ENCODE measurements at regions not wholly inside any gene's neighbourhood (a gene's known extent, or its start where the extent isn't known, plus 50 kb on each side); places are given as distances from the start of the nearest gene placed in this dataset.
"Not testable (repeated sequence)": the region's sequence is repeated elsewhere in the genome, so short reads cannot be mapped to it uniquely, and the experiment has no call there.

DNA sequence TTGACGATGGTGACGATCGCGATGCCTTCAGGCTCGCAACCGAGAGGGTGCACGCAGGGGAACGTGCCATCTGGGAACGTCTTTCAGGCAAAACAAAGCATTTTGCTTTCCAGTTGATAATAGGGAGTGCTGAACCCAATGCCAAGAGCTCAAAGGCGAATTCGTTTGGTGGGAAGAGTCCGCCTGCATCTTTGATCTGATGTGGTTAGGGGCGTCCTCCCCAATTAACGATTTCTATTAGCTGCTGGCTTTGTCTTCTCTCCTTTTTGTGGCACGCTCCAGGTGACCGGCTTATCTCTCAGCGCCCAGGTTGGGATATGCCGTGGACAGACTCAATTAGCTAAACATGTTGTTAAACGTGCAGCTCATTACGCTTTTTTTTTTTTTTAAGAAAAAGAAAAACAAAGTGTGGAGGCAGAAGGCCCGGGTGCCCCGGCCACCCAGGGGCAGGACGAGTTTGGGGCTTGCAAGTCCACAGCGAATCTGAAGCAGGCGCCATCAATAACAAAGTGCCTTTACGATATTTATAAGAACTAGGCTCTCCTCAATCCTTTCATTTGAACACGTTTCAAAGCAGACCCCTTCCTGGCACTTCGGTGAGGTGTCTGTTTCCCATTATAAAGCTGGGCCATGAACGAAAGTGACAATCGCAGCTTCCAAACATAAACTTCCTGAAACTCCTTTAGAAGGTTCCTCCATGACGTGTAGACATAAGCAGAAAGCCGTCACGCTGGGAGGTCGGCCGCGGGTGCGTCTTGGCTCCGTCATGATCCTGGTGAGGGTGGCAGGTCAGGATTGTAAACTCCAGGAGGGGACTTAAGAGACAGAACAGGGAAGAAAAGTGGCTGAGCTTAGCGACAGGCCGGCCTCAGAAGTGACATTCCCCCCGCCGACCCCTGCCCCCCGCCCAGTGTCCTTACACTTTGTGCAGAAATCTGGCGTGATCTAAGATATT lies 155.3 kb downstream of the LAT start:
- not testable (repeated sequence) for DNase-seq

DNA sequence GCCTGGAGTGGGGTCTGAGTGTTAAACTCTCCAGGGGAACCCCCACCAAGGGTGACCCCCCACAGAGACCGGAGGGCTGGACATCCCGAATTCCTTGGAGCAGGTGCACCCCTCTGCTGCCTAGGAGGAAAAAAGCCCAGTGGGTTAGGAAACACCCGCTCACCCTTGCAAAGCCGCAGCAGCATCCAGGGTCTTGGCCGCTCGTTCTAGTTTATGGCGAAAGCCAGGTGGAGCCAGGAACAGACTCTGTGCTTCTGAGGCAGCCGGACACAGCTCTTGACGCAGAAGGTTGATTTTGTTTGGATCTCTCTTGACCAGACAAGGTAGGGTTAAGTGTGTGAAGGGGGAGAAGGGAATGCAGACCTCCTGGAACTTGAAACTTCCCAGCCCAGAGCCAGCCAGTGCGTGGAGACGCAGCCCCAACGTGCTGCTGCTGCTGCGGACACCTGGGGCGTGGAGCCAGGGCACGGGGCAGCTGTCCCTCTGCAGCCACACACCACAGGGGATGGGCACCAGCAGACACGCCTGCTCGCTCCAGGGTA lies 154.5 kb downstream of the LAT start:
- DNase-seq = peak; percentile 72

DNA sequence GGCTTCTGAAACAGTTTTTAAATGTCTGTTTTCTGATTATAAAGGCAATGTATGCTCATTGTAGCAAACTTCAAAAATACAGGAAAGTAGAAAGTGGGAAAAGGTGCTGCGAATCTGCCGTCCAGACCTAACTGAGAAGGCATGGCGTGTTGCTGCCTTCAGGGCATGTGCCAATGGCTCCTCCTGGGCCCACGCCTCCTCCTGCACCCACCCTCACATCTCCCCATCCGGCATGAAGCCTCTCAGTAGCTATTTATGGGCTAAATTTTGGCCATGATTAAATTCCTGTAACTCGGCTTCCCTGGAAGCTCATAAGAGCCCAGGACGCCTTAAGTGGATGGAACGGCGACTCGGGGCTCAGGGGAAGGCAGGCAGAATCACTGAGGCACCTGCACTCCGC lies 153.8 kb downstream of the LAT start:
- DNase-seq = not testable (repeated sequence)

DNA sequence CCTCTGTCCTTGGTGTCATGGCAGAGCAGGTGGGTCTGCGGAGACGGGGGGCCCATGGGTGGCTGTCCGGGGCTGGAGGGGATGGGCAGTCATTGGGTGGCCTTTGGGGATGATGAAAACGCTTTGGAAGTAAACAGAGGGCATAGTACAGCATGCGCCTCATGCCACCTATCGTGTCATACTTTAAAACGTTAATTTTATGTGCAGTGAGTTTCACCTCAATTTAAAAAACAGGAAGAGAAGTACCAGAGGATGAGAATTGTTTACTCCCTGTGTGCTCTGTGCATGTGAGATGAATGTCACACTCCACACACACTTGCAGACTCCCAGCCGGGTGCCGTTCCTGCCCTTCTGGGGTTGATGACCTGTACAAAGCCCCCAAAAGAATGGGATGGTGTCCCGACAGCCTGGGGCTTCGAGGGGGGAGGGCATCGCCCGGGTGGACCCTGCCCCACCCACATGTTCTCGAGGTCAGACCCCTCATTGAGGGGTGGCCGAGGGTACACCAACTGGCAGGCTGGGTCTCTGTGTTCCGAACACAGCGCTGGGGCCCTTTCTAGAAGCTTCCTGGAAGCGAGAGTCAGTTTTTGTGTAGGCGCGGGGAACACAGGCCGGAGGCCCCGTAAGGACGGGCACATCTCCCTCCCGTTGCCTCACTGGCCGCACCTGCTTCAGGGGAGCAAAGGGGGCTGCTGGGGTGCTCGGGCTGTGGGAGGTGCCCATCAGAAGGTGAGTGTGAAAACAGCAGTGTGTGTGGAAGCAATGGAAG lies 153.2 kb downstream of the LAT start:
- DNase-seq = not testable (repeated sequence)

DNA sequence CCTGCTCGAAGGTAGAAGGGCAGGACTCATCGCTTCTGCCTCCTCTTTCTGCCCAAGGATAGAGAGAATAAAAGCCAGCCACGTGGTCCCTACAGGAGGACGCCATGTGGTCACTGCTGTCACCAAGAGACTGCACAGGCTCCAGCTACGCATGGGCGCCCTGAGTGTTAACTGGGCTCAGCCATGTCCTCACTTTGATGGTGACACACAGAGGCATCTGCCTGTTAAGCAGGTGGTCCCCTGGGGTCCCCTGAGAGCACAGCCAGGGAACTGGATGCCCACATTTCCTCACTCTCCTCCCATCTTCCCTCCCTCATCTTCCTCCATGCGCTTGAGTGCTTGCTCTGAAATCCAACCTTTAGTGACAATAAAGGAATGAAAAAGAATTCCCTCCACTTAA lies 152.6 kb downstream of the LAT start:
- not testable (repeated sequence) for DNase-seq

DNA sequence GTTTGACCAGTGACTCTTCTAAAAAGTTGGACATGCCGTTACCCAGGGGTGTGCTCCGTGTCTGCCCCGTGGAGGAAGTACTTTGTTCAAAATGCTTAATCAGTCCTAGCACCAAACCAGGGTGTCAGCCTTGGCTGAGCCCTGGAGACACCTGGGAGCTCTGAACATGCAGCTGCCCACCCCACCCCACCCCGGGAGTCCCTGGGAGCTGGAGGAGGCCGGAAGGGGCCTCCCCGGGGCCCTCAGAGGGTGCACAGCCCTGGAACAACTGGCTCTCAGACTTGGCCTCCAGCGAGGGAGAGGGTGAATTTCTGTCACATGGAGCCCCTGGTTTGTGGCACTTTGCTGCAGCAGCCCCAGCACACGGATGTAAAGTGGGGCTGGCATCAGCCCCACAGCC lies 152.1 kb downstream of the LAT start:
- DNase-seq = not testable (repeated sequence)

DNA sequence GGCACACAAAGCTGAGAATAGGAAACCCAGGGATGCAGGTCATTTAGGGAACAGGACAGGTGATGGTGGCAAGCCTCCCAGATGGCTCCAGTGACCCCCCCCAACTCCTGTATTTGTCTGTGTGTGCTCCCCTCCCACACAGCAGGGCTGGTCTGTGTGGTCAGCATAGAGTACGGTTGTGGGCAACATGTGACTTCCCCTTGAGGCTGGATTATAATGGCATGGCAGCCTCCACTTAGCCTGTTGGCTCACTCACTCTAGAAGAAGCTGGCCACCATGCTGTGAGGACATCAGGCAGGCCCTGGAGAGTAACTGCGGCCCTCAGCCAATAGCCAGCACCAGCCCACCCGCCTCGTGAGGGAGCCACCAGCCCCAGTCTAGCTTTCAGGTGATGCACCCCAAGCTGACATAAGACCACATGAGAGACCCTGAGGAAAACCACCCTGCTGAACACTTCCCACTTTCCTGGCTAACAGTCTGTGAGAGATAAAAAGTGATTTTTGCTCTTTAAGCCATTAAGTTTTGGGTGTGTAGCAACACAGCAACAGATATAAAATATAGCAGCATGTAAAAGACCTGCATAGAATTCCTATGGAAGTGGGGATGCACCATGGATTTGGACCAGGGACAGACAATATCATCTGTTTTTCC lies 151.3 kb downstream of the LAT start:
- not testable (repeated sequence) for DNase-seq

DNA sequence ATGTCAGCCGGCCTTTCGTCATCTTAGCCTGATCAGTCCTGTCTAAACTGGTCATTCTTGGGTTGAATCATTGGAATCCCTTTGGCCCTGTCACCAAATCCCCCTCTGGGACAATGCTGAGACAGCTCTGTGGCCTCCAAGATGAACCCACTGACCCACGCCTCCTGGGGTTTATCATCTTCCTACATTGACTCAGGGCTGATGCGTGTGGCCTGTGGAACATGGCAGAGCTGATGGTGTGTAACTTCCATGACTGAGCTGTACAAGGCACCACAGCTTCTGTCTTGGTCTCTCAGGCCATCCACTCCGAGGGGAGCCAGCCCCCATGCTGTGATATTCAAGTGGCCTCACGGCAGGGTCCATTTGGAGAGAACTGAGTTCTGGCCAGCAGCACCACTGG lies 150.2 kb downstream of the LAT start:
- not testable (repeated sequence) for DNase-seq

DNA sequence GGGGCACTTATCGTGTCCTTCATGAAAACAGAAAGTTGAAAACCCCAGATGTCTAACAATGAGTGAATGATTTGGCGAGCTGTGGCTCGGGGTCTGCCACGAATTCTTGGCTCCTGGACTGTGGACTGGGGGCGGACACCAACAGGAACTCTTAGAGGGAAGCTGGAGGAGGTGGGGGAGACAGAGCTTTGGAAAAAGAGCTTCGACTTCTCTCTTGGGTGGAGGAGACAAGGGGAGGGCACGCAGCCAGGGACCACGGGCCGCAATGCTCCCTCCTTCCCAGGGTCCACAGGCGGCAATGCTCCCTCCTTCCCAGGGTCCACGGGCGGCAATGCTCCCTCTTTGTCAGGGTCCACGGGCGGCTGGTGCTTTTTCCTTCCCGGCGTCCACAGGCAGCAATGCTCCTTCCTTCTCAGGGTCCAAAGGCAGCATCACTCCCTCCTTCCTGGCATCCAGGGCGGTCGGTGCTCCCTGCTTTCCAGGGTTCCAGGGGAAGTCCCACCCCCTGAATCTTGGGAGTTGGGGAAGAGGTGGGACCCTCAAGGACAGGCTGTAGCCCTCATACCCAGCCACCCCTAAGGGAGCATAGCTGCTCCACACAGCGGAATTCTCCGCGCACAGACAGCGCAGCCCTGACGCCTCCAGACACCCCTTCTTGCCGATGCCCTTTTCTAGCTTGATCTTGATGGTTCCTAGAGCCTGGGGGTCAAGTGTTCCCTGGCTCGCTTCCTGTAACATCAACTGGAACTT lies 149.0 kb downstream of the LAT start:
- not testable (repeated sequence) for DNase-seq

DNA sequence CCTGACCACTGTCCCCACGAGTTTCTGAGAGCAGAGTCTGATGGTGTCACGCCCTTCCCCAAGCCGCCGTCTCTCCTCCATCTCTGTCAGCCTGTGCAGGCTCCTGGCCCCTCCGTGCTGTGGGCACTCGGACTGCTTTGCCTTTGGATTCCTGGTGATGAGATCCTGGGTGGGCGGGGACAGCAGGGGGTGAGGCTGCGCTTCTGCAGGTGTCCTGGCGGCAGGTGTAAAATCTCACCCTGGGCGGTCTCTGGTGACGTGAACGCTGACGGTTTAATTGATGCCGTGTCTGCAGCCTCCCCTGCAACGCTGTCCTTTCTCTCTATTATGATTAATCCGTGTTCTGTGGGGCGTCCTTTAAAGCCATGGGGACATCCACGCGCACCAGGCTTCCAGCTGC lies 148.0 kb downstream of the LAT start:
- not testable (repeated sequence) for DNase-seq

DNA sequence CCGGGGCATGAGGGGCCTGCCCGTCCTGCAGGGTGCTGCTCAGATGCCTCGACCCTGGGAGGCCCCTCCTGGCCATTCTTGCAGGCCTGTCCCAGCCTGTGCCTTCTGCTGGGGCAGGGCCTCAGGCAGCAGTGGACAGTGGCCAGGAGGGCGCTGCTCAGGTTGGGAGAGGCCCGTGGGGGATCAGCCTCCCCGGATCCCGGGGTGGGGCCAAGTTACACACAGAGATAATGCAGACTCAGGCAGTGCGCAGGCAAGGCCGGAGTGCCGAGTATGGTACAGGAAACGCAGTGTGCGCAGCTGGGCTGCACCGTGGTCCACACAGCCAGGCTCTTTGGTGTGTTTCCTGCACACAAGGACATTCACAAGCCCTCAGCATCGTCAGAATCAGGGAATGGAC lies 147.6 kb downstream of the LAT start:
- DNase-seq = not testable (repeated sequence)

DNA sequence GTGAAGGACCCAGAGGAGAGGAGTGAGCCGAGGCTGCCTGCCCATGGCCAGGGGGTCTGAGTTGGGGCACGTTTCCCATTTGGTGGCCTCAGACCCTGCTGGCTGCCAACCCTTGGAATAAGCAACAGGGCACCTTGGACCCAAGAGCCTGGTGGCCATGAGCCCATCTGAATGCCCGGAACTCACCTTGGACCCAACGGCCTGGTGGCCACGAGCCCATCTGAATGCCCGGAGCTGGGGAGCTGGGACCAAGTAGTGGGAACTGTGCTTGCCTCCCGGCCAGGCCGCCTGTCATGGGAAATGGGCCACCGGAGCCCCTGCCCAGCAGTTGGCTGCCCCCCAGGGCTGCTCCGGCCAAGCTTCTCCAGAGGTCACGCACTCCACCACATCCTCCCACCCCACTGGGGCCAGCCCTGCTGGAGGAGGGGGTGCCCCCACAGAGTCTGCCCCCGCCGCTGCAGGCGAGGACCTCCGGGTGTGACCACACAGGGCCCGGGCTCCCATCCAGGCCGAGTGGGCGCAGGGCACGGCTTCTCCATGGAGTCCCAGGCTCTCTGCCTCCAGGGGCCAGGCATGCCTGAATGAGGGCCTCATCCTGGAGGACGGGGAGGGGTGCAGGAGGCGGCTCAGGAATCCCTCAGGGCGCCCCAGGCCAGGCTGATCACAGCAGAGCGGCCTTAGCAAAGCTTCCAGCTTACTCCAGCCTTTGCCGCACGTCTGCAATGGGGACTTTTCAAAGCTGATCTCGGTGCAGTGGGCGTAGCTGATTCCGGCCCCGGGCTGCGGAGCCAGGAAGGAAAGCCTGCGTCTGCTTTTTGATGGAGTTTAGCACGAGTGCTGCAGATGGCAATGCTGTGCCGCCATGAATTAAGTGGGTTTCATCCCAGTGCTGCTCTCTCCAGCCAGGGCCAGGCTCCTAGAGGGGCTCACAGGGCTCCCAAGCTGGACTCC lies 146.3 kb downstream of the LAT start:
- not testable (repeated sequence) for DNase-seq

DNA sequence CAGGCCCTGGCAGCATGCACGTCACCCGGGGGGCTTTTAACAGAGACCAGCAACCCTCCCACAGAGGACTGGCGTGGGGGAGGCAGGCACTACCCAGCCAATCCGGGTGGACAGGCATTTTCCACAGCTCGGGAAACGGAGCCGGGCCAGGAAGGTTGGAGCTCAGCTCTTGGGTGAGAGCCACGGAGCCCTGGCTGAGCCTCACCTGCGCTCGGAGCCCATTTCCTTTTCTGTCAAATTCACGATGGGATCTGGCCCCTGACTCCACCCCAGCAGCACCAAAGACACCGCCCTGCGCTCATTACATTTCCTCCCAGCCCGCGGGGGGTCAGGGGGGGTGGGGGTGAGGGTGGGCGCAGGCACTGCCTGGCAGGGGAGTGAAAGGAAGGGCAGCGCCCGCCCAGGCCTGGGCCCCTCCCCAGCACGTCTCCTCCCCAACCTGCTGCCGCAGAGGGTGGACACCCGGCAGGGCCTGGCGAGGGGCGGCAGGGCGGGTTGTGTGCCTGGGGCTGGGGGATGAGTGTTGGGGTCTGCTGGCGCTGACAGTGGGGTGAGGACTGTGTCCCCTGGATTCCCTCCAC lies 145.4 kb downstream of the LAT start:
- DNase-seq = peak; percentile 63

DNA sequence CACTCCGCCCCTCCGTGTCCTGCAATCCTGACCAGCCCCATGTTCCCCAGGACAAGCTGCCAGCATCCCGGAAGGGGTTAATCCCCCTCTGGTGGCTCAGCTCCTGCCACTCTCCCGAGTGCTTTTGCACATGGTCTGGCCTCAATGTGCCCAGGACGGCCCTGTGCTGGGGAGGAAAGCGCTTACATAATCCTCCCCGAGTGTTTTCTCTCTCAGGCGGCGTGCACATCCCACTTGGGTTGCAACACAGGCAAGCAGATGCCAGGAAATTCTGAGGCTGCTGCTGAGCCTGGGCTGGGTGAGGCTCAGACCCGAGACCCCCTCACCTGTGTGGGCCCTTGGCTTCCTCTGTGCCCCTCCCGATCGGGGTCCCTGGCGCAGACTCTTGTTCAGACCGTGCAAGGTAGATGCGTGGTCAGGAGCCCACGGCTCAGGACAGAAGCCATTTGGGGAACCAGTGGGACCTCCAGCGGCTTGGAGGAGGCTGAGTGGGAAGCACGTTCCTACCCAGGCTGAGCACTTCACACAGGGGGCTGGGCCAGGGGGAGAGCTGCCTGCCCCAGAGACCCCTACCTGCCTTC lies 144.7 kb downstream of the LAT start:
- not testable (repeated sequence) for DNase-seq

DNA sequence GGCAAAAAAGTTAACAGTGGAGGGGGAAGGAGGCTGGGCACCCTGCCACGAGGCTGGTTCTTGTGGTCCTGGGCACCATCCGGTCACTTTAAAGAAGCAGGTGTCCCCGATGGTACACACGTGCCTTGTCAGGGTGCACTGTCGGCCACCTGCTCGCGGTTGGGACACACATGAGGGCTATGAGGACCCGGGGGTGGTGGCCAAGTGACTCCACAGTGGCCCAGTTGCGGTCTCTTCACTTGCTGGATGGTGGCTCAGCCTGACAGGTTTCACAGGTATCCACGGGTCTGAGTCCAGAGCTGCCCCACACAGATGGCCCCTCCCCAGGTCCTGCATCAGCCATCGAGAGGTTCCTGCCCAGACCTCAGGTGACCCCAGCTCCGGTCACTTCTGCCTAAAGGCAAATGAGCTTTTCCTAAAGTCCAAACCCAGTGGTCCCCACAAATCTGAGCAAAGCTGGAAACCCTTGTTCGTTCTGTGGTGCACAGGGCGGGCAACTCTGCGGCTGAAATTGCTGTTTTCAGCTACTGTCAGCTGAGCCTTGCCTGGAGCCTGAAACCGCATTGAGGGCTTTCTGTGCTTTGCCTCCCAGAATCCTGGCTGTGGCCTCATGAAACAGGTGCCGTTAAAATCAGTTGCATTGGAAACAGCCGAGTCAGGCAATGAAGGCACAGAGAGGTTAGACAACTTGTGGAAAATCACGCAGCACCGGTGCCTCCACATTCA lies 144.0 kb downstream of the LAT start:
- not testable (repeated sequence) for DNase-seq

DNA sequence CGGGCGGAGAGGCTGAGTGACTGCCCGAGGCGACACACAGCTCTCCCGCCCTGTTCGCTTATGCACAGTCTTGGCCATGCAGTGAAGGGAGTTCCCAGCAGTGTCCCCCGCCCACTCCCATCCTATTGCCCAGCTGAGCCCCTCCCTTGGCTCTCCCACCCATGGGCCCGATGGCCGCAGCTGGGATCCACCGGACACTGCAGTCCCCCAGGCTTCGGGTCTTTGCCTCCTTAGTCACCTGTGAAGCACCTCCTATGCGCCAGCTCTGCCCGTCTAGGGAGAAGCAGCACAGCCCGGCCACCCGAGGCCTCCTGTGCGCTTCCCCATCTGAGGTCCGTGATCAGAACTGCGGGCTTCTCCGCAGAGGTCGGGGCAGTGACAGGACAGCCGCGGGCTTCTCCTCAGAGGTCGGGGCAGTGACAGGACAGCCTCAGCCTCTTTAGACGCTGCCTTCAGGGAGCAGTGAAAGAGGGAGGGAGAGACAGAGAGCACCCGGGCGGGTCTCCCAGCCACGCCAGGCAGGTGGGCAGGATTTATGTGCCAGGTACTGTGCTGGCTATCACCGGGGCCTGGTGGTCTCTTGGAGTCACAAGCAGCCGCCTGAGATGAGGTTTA lies 143.1 kb downstream of the LAT start:
- DNase-seq = not testable (repeated sequence)

DNA sequence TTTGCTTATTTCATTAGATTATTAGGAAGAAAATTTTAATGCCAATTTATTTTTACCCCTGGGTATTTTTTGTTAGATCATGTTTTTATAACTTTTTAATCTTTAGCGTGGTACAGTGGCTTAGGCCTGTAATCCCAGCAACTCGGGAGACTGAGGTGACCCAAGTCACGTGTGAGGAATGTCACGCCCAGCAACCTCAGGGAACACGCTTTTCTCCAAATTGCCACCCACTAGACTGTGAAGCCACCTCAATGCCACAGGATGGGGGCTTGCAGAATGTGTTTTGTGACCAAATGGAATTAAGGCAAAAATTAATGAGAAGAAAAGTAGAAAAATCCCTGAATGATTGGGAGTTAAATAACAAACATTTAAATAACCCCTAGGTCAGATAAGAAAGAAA lies 141.8 kb downstream of the LAT start:
- no peak for DNase-seq

DNA sequence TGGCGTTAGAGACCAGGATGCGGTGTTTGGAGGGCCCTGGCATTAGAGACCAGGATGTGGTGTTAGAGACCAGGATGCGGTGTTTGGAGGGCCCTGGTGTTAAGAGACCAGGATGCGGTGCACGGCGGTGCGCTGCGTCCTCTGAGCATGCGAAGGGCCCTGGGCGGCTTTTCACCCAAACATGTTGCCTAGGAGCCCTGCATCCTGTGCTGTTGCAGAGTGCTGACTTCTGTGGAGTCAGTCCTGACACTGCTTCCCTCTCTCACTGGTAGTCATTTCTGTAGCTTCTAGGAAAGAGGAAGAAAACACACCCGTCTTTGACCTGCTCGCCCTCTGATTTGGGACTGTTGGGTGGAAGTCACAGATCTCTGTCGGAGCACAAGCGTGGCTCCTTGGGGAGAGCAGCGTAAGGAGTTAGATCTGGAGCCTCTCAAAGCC lies 141.2 kb downstream of the LAT start:
- DNase-seq = no peak

DNA sequence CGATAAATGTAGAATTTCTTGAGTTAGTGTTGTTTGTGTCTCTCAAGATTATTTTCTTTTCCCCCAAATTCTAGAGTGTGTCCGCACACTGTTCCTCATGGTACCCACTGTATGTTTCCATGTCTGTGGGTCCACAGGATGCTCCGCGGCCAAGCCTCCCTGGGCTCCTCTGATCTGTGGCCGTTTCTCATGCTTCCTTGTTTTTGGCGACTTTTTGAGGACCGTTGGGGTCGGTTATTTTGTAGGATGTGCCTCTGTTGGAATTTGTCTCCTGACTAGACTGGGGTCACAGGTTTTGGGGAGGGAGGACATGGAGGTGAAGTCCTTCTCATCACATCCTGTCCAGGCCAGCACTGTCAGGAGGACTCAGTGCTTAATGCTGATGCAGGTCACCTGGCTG lies 140.0 kb downstream of the LAT start:
- no peak for DNase-seq
